ENCODE measurements at regions not wholly inside any gene's neighbourhood (a gene's known extent, or its start where the extent isn't known, plus 50 kb on each side); places are given as distances from the start of the nearest gene placed in this dataset.

GRCh38 chr3:174598885-174599439, 260.2 kb upstream of the NAALADL2 start:
- no peak for TF ChIP-seq CTCF (conservative IDR thresholded peaks at IDR 0.05 in 1 of 2, IDR thresholded peaks at IDR 0.05 in 1 of 2; ENCODE audit: extremely low read depth in 1 of 2, insufficient read depth in 1 of 2, low read depth in 1 of 2, low read length in 2 of 2)
- TF ChIP-seq EZH2 (IDR thresholded peaks at IDR 0.05; ENCODE audit: borderline replicate concordance, low read length), result no peak
